Astrocyte (in vitro differentiated cells and primary cell): ENCODE measurements at regions not wholly inside any gene's neighbourhood (a gene's known extent, or its start where the extent isn't known, plus 50 kb on each side); places are given as distances from the start of the nearest gene placed in this dataset.

Source experiments
- DNase-seq: peaks from one replicate; pipeline ENCODE4 v3.0.0-alpha.2; 2010; ENCODE audit warnings: low read depth
- FAIRE-seq: peaks from 2 replicates; lab custom pipeline; 2011; peaks lifted over from hg19 to GRCh38; lab: Jason Lieb, UNC
- H2AFZ ChIP-seq: 2 replicates; pipeline ENCODE4 v1.6.0; 2012; ENCODE audit warnings: low read depth, low read length, inconsistent platforms
- H3K27ac ChIP-seq: 2 replicates; pipeline ENCODE4 v1.5.1; 2011; ENCODE audit warnings: low read depth, low read length, inconsistent platforms
- H3K27me3 ChIP-seq: 2 replicates; pipeline ENCODE4 v1.6.0; 2011; ENCODE audit warnings: low read length, inconsistent platforms; ENCODE audit not compliant: insufficient read depth
- H3K36me3 ChIP-seq: 2 replicates; pipeline ENCODE4 v1.5.1; 2011; ENCODE audit warnings: low read length, inconsistent platforms; ENCODE audit not compliant: insufficient read depth
- H3K4me1 ChIP-seq: 2 replicates; pipeline ENCODE4 v1.5.1; 2011; ENCODE audit warnings: low read length, inconsistent platforms; ENCODE audit not compliant: insufficient read depth
- H3K4me2 ChIP-seq: 2 replicates; pipeline ENCODE4 v1.6.0; 2012; ENCODE audit warnings: low read length, inconsistent platforms
- H3K4me3 ChIP-seq: 2 replicates; pipeline ENCODE4 v1.5.1; 2011; ENCODE audit warnings: low read depth, mild to moderate bottlenecking, low read length, inconsistent platforms; ENCODE audit not compliant: insufficient read depth
- H3K79me2 ChIP-seq: 2 replicates; pipeline ENCODE4 v1.6.0; 2012; ENCODE audit warnings: mild to moderate bottlenecking, low read length, inconsistent platforms; ENCODE audit not compliant: insufficient read depth
- H3K9ac ChIP-seq: 2 replicates; pipeline ENCODE4 v1.6.0; 2012; ENCODE audit warnings: mild to moderate bottlenecking, low read length, inconsistent platforms
- H3K9me3 ChIP-seq: 2 replicates; pipeline ENCODE4 v1.5.1; 2012; ENCODE audit warnings: low read depth, mild to moderate bottlenecking, low read length, inconsistent platforms; ENCODE audit not compliant: insufficient read depth
- H4K20me1 ChIP-seq: 2 replicates; pipeline ENCODE4 v1.6.0; 2012; ENCODE audit warnings: low read length, inconsistent platforms; ENCODE audit not compliant: insufficient read depth
- H3K27ac Mint-ChIP-seq: one replicate; pipeline ENCODE4 v1.8.0; 2021; ENCODE audit warnings: mild to moderate bottlenecking, mixed read lengths; ENCODE audit not compliant: unreplicated experiment
- H3K27me3 Mint-ChIP-seq: one replicate; pipeline ENCODE4 v1.8.0; 2021; ENCODE audit warnings: low read depth, mixed read lengths; ENCODE audit not compliant: unreplicated experiment
- H3K36me3 Mint-ChIP-seq: one replicate; pipeline ENCODE4 v1.8.0; 2021; ENCODE audit warnings: low read depth, mixed read lengths; ENCODE audit not compliant: unreplicated experiment
- H3K4me1 Mint-ChIP-seq: one replicate; pipeline ENCODE4 v1.8.0; 2021; ENCODE audit warnings: low read depth, mixed read lengths; ENCODE audit not compliant: unreplicated experiment
- H3K4me3 Mint-ChIP-seq: one replicate; pipeline ENCODE4 v1.8.0; 2021; ENCODE audit warnings: mild to moderate bottlenecking, moderate library complexity, mixed read lengths; ENCODE audit not compliant: unreplicated experiment
- H3K9me3 Mint-ChIP-seq: one replicate; pipeline ENCODE4 v1.8.0; 2021; ENCODE audit warnings: mild to moderate bottlenecking, mixed read lengths; ENCODE audit not compliant: unreplicated experiment
- EZH2 ChIP-seq: IDR thresholded peaks from 2 replicates; pipeline ENCODE4 v1.6.1; 2012; ENCODE audit warnings: mild to moderate bottlenecking, low read length, inconsistent platforms; ENCODE audit not compliant: insufficient read depth
- TF ChIP-seq, protein P1 (sequence below): IDR thresholded peaks from 2 replicates; pipeline ENCODE4 v1.5.1; 2011; ENCODE audit warnings: low read depth, mild to moderate bottlenecking, inconsistent platforms, low read length, moderate library complexity; ENCODE audit not compliant: insufficient read depth

DNA sequence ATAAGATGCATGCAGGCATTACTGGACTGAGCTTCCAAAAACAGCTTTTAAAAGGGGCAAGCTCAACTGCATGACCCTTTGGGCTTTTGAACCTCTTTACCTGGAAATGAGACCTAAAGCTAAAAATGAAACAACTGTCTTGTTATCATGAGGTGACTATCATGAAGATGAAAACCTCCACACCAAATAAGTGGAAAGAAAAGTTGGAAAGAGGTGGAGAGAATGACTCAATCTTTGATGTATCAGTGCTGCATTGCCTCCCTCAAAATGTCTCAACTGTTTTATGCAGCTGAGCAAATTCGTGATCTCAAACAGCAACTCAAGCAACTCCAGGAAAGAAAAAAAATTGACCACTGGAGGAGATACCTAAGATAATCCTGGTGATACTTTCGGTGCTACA is 307.1 kb downstream of the KBTBD8 start:
- Histone ChIP-seq H3K79me2 (no peaks in the 10 kb centered on the region), H3K4me2 (no peak overlapping the region), H3K36me3 (no peaks in the 10 kb centered on the region), H3K4me1 (no peaks in the 10 kb centered on the region), H2AFZ (no peak overlapping the region), H3K4me3 (no peak overlapping the region), H3K9ac (no peak overlapping the region), H3K9me3 (no peaks in the 10 kb centered on the region), H3K27ac (no peak overlapping the region), H3K27me3 (no peaks in the 10 kb centered on the region), H4K20me1 (no peaks in the 10 kb centered on the region)
- H3K4me3 Mint-ChIP-seq = no peak overlapping the region
- H3K9me3 Mint-ChIP-seq = no peaks in the 10 kb centered on the region
- TF ChIP-seq EZH2 = no peak
- TF ChIP-seq, protein P1, sequence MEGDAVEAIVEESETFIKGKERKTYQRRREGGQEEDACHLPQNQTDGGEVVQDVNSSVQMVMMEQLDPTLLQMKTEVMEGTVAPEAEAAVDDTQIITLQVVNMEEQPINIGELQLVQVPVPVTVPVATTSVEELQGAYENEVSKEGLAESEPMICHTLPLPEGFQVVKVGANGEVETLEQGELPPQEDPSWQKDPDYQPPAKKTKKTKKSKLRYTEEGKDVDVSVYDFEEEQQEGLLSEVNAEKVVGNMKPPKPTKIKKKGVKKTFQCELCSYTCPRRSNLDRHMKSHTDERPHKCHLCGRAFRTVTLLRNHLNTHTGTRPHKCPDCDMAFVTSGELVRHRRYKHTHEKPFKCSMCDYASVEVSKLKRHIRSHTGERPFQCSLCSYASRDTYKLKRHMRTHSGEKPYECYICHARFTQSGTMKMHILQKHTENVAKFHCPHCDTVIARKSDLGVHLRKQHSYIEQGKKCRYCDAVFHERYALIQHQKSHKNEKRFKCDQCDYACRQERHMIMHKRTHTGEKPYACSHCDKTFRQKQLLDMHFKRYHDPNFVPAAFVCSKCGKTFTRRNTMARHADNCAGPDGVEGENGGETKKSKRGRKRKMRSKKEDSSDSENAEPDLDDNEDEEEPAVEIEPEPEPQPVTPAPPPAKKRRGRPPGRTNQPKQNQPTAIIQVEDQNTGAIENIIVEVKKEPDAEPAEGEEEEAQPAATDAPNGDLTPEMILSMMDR = no peak
- no peak overlapping the region for H3K27ac Mint-ChIP-seq
- no peaks in the 10 kb centered on the region for H3K27me3 Mint-ChIP-seq
- FAIRE-seq (no peak), DNase-seq (no peak)
- no peaks in the 10 kb centered on the region for H3K36me3 Mint-ChIP-seq
- H3K4me1 Mint-ChIP-seq = no peaks in the 10 kb centered on the region

DNA sequence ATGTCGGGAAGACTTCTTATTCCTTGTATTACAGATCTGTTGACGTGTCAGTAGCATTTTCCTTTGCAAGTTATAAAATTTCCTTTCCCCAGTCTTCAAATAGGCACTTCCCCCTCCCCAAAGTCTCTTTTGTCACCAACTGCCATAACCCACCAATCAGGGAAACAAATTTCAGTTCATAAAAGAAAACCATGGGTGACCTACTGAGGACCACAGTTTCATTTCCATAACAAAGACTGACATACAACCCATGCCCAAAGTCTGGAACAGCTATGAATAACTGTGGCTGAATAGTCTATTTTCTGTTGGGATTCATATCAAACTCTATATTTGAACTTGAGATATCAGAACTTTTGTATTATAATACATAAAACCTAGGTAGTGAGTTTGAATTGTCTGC is 307.8 kb downstream of the KBTBD8 start:
- Histone ChIP-seq H3K36me3 (no peaks in the 10 kb centered on the region), H3K9ac (no peak overlapping the region), H4K20me1 (no peaks in the 10 kb centered on the region), H3K4me3 (no peak overlapping the region), H3K27me3 (no peaks in the 10 kb centered on the region), H3K4me1 (no peaks in the 10 kb centered on the region), H2AFZ (no peak overlapping the region), H3K4me2 (no peak overlapping the region), H3K9me3 (no peaks in the 10 kb centered on the region), H3K79me2 (no peaks in the 10 kb centered on the region), H3K27ac (no peak overlapping the region)
- FAIRE-seq (no peak), DNase-seq (no peak)
- no peaks in the 10 kb centered on the region for H3K36me3 Mint-ChIP-seq
- H3K9me3 Mint-ChIP-seq = no peaks in the 10 kb centered on the region
- H3K27ac Mint-ChIP-seq = no peak overlapping the region
- H3K27me3 Mint-ChIP-seq = no peaks in the 10 kb centered on the region
- TF ChIP-seq, protein P1 = no peak
- TF ChIP-seq EZH2 = no peak
- no peak overlapping the region for H3K4me3 Mint-ChIP-seq
- H3K4me1 Mint-ChIP-seq = no peaks in the 10 kb centered on the region

DNA sequence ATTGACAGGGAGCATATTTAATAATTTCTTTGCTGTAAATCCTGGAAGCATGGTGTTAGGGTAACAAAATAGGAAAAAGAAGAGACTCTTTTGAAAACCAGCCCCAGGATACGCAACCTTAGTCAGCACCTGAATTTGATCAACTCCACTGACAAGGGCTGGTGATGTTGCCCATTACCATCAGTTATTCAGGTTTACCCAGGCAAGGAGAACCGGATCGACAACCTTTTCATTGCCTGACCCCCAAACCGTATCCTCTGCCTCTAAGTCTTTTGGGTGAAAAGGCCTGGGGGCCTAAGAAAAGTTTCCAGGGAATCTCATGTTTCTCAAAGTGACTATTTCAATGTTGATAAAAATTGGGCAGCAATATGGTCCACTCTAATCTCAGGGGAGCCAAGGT is 313.3 kb downstream of the KBTBD8 start:
- no peaks in the 10 kb centered on the region for H3K9me3 ChIP-seq
- no peak overlapping the region for H3K4me2 ChIP-seq
- H3K4me3 ChIP-seq = no peak overlapping the region
- Mint-ChIP-seq H3K27me3 (no peaks in the 10 kb centered on the region), H3K4me3 (no peak overlapping the region), H3K4me1 (peaks cover 2% of the 10 kb centered on the region), H3K9me3 (no peaks in the 10 kb centered on the region), H3K36me3 (no peaks in the 10 kb centered on the region), H3K27ac (no peak overlapping the region)
- no peak overlapping the region for H3K9ac ChIP-seq
- no peaks in the 10 kb centered on the region for H4K20me1 ChIP-seq
- no peaks in the 10 kb centered on the region for H3K27me3 ChIP-seq
- FAIRE-seq (no peak), DNase-seq (no peak)
- no peak for TF ChIP-seq EZH2
- TF ChIP-seq, protein P1 = no peak
- H3K36me3 ChIP-seq = no peaks in the 10 kb centered on the region
- H2AFZ ChIP-seq = no peak overlapping the region
- no peaks in the 10 kb centered on the region for H3K4me1 ChIP-seq
- H3K79me2 ChIP-seq = no peaks in the 10 kb centered on the region
- H3K27ac ChIP-seq = no peak overlapping the region
